SK-N-SH (cell line): ENCODE measurements at regions not wholly inside any gene's neighbourhood (a gene's known extent, or its start where the extent isn't known, plus 50 kb on each side); places are given as distances from the start of the nearest gene placed in this dataset.

Source experiments
- CTCF ChIA-PET: fragments of 300-600, 350-600 bp; formaldehyde crosslinking; extraction: SDS; loops from one replicate; lab custom pipeline; 2021; lab: Yijun Ruan, JAX
- POLR2A ChIA-PET: fragments of 350-600 bp; sonication (Branson Sonifier 250); formaldehyde crosslinking; extraction: SDS; loops from one replicate; lab custom pipeline; 2020; ENCODE audit warnings: antibody characterized with exemption, inconsistent platforms; lab: Yijun Ruan, JAX
- DNase-seq: peaks from one replicate; pipeline ENCODE4 v3.0.0; 2012
- H2AFZ ChIP-seq: fragments of 200-600 bp; sonication (generic); 2 replicates; pipeline ENCODE4 v1.8.1; 2016; ENCODE audit warnings: antibody characterized with exemption, mild to moderate bottlenecking, low read depth
- H3F3A ChIP-seq: fragments of 200-600 bp; sonication (generic); replicated peaks from 2 replicates; pipeline ENCODE3; 2016; ENCODE audit warnings: antibody characterized with exemption, mild to moderate bottlenecking; ENCODE audit not compliant: insufficient read depth
- H3K27ac ChIP-seq, 2 experiments: fragments of 200-500 bp in 1 of 2; fragments of 200-600 bp in 1 of 2; sonication (Bioruptor generic) in 1 of 2; sonication (generic), shearing (Covaris generic) in 1 of 2; 2 replicates each; pipeline versions ENCODE4 v1.5.1 to v1.6.1; 2014 to 2016; ENCODE audit warnings: low read depth in 2 of 2, inconsistent platforms in 1 of 2, low read length in 1 of 2, mild to moderate bottlenecking in 1 of 2, mixed read lengths in 1 of 2
- H3K27me3 ChIP-seq: fragments of 200-600 bp; sonication (generic), shearing (Covaris generic); 2 replicates; pipeline ENCODE4 v1.6.1; 2016; ENCODE audit warnings: mixed run types; ENCODE audit not compliant: insufficient read depth
- H3K36me3 ChIP-seq, 2 experiments: fragments of 200-500 bp in 1 of 2; fragments of 200-600 bp in 1 of 2; sonication (Bioruptor generic) in 1 of 2; sonication (generic) in 1 of 2; replicated peaks in 1 of 2; 2 replicates each; pipeline versions ENCODE3 to v1.5.1; 2014 to 2016; ENCODE audit warnings: low read length in 1 of 2, mild to moderate bottlenecking in 1 of 2; ENCODE audit not compliant: insufficient read depth in 2 of 2, control insufficient read depth in 1 of 2
- H3K4me1 ChIP-seq, 2 experiments: fragments of 200-500 bp in 1 of 2; fragments of 200-600 bp in 1 of 2; sonication (Bioruptor generic) in 1 of 2; sonication (generic), shearing (Covaris generic) in 1 of 2; 2 replicates each; pipeline versions ENCODE4 v1.5.1 to v1.6.1; 2014 to 2016; ENCODE audit warnings: low read depth in 1 of 2, low read length in 1 of 2, mixed run types in 1 of 2; ENCODE audit not compliant: insufficient read depth in 2 of 2, control insufficient read depth in 1 of 2
- H3K4me2 ChIP-seq: fragments of 200-600 bp; sonication (generic), shearing (Covaris generic); 2 replicates; pipeline ENCODE4 v1.6.1; 2017; ENCODE audit warnings: mixed run types
- H3K4me3 ChIP-seq, 2 experiments: fragments of 200-500 bp in 1 of 2; fragments of 200-600 bp in 1 of 2; sonication (Bioruptor generic) in 1 of 2; sonication (generic), shearing (Covaris generic) in 1 of 2; 2 replicates each; pipeline versions ENCODE4 v1.5.1 to v1.8.1; 2014 to 2016; ENCODE audit warnings: low read depth in 2 of 2, inconsistent platforms in 1 of 2, low read length in 1 of 2, mild to moderate bottlenecking in 1 of 2, mixed read lengths in 1 of 2, moderate library complexity in 1 of 2
- H3K79me2 ChIP-seq: fragments of 200-600 bp; sonication (generic); 2 replicates; pipeline ENCODE4 v1.8.1; 2017; ENCODE audit warnings: mild to moderate bottlenecking; ENCODE audit not compliant: insufficient read depth
- H3K9ac ChIP-seq: fragments of 200-600 bp; sonication (generic); 2 replicates; pipeline ENCODE4 v1.6.1; 2017; ENCODE audit warnings: mixed run types
- H3K9me2 ChIP-seq: fragments of 200-600 bp; sonication (generic); 2 replicates; pipeline ENCODE4 v1.6.1; 2017; ENCODE audit warnings: mixed run types
- H3K9me3 ChIP-seq: fragments of 200-600 bp; sonication (generic); 2 replicates; pipeline ENCODE4 v1.6.1; 2017; ENCODE audit warnings: mixed run types, mild to moderate bottlenecking, moderate library complexity
- H4K20me1 ChIP-seq: fragments of 200-600 bp; sonication (generic); 2 replicates; pipeline ENCODE4 v1.6.1; 2017; ENCODE audit warnings: mild to moderate bottlenecking, mixed run types; ENCODE audit not compliant: insufficient read depth
- ELF1 ChIP-seq: IDR thresholded peaks from 2 replicates; pipeline ENCODE4 v1.4.0; 2012
- EP300 ChIP-seq, 2 experiments: IDR thresholded peaks; 2 replicates each; pipeline versions ENCODE4 v1.4.0 to v1.6.1; 2012; ENCODE audit warnings: borderline replicate concordance in 1 of 2, low read depth in 1 of 2, low read length in 1 of 2
- EZH2phosphoT487 ChIP-seq: fragments of 200-600 bp; sonication (generic); IDR thresholded peaks from 2 replicates; pipeline ENCODE4 v1.6.1; 2017; ENCODE audit warnings: low read depth, mixed run types, mild to moderate bottlenecking, antibody characterized with exemption, moderate library complexity, borderline replicate concordance
- GATA2 ChIP-seq: sonication (generic); formaldehyde crosslinking; IDR thresholded peaks from 2 replicates; pipeline ENCODE4 v1.5.0; 2020; ENCODE audit warnings: mild to moderate bottlenecking, missing genetic modification reagents
- JUND ChIP-seq: IDR thresholded peaks from 2 replicates; pipeline ENCODE4 v1.4.0; 2012
- MAX ChIP-seq: IDR thresholded peaks from 2 replicates; pipeline ENCODE4 v1.4.0; 2012; ENCODE audit warnings: low read depth
- NFIC ChIP-seq: IDR thresholded peaks from 2 replicates; pipeline ENCODE4 v1.4.0; 2012; ENCODE audit warnings: borderline replicate concordance
- NRF1 ChIP-seq: IDR thresholded peaks from 2 replicates; pipeline ENCODE4 v1.6.1; 2012; ENCODE audit warnings: low read depth, mild to moderate bottlenecking, low read length
- RAD21 ChIP-seq: IDR thresholded peaks from 2 replicates; pipeline ENCODE4 v1.6.1; 2012; ENCODE audit warnings: mild to moderate bottlenecking, low read length
- RCOR1 ChIP-seq: fragments of 150-350 bp; IDR thresholded peaks from 2 replicates; pipeline ENCODE4 v1.6.1; 2017; ENCODE audit warnings: antibody characterized with exemption, low read length
- RFX5 ChIP-seq: IDR thresholded peaks from 2 replicates; pipeline ENCODE4 v1.6.1; 2012; ENCODE audit warnings: mild to moderate bottlenecking, improper control_type of control experiment, low read length
- SMC3 ChIP-seq: IDR thresholded peaks from 2 replicates; pipeline ENCODE4 v1.6.1; 2012; ENCODE audit warnings: low read depth, low read length, improper control_type of control experiment
- TAF1 ChIP-seq: IDR thresholded peaks from 2 replicates; pipeline ENCODE4 v1.6.1; 2012; ENCODE audit warnings: low read depth, mild to moderate bottlenecking, low read length, moderate library complexity, borderline replicate concordance
- TEAD4 ChIP-seq: IDR thresholded peaks from 2 replicates; pipeline ENCODE4 v1.4.0; 2012; ENCODE audit warnings: mild to moderate bottlenecking, borderline replicate concordance; ENCODE audit not compliant: insufficient read depth
- USF1 ChIP-seq: IDR thresholded peaks from 2 replicates; pipeline ENCODE4 v1.4.0; 2012; ENCODE audit warnings: low read depth, borderline replicate concordance
- USF2 ChIP-seq: fragments of 150-350 bp; IDR thresholded peaks from 2 replicates; pipeline ENCODE4 v1.6.1; 2017; ENCODE audit warnings: antibody characterized with exemption, low read length, low read depth, borderline replicate concordance
- YY1 ChIP-seq: IDR thresholded peaks from 2 replicates; pipeline ENCODE4 v1.4.0; 2012; ENCODE audit warnings: low read depth, mild to moderate bottlenecking
- WGBS: methylation state at CpG from one replicate; pipeline ENCODE4 v1.1.6; 2017; ENCODE audit warnings: low lambda C conversion rate; 5-methylcytosine and 5-hydroxymethylcytosine counted together
- TF ChIP-seq, protein P1 (sequence below): IDR thresholded peaks from 2 replicates; pipeline ENCODE4; 2012
- TF ChIP-seq, protein P2 (sequence below): IDR thresholded peaks from 2 replicates; pipeline ENCODE4 v1.4.0; 2012; ENCODE audit warnings: low read depth, borderline replicate concordance

DNA sequence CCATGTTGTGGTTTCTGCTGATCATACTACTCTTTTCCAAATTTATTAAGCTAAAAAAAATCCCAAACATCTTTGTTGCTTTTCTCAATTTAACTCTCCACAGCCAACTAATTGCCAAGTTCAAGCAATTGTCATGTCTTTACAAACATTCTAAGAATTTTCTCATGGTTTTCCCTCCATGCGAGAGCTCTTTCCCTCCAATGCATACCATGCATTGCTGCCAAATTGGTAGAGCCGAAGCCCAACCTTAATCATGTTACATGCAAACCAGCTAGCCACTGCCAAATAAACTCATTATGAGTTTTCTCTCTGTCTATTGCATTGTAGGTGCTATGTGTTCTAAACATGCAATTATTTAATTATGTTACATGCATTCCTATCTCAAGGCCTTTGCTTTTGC is 123.9 kb downstream of the GC start:
- no peak overlapping the region for H2AFZ ChIP-seq
- ChIA-PET POLR2A (no interaction called here), CTCF (no interaction called here)
- WGBS, result 13% methylated on average over 2 of the region's 2 CpGs
- H3K36me3 ChIP-seq, result no peaks in the 10 kb centered on the region
- no peaks in the 10 kb centered on the region for H3F3A ChIP-seq
- H3K9me3 ChIP-seq, result no peaks in the 10 kb centered on the region
- no peak overlapping the region for H3K4me3 ChIP-seq
- no peaks in the 10 kb centered on the region for H3K4me1 ChIP-seq
- H3K9me2 ChIP-seq, result no peaks in the 10 kb centered on the region
- H3K4me2 ChIP-seq, result no peak overlapping the region
- no peaks in the 10 kb centered on the region for H4K20me1 ChIP-seq
- peaks cover 6% of the 10 kb centered on the region; the same call in 1 of the 2 replicates for H3K27me3 ChIP-seq
- no peaks in the 10 kb centered on the region for H3K79me2 ChIP-seq
- H3K9ac ChIP-seq, result no peak overlapping the region
- no peak for DNase-seq
- no peak for TF ChIP-seq RAD21
- no peak for TF ChIP-seq ELF1
- TF ChIP-seq TAF1, result no peak
- TF ChIP-seq USF1, result no peak
- TF ChIP-seq MAX, result no peak
- no peak for TF ChIP-seq USF2
- no peak overlapping the region for H3K27ac ChIP-seq

DNA sequence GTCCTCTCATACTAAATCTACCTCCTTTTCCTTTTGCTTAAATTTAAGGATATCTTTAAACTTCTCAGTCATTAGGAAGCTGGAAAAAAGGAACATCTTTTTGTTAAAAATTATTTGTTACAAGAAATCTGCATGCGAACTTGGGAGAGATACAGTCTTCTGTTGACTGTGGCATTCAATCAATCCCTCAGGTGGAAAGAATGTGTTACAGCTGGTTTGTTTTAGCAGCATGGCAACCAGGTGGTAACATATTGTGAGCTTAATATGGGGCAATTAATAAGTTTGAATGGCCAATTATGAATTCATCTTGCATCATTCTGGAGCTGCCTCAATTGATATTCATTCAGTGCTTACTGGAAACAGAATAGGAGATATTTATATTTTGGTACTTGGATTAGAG is 135.0 kb downstream of the GC start:
- no peaks in the 10 kb centered on the region for H3K9me2 ChIP-seq
- TF ChIP-seq RCOR1 (no peak), EZH2phosphoT487 (no peak), NRF1 (no peak), USF1 (no peak), SMC3 (no peak), JUND (no peak), GATA2 (CRISPR knock-in tag) (no peak), EP300 (IDR thresholded peaks at IDR 0.05; ENCODE audit: borderline replicate concordance in 1 of 2, low read depth in 1 of 2, low read length in 1 of 2) (no peak), YY1 (no peak), TEAD4 (no peak), RFX5 (no peak), NFIC (no peak), MAX (no peak)
- TF ChIP-seq, protein P1, sequence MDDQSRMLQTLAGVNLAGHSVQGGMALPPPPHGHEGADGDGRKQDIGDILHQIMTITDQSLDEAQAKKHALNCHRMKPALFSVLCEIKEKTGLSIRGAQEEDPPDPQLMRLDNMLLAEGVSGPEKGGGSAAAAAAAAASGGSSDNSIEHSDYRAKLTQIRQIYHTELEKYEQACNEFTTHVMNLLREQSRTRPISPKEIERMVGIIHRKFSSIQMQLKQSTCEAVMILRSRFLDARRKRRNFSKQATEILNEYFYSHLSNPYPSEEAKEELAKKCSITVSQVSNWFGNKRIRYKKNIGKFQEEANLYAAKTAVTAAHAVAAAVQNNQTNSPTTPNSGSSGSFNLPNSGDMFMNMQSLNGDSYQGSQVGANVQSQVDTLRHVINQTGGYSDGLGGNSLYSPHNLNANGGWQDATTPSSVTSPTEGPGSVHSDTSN, result no peak
- TF ChIP-seq, protein P2, sequence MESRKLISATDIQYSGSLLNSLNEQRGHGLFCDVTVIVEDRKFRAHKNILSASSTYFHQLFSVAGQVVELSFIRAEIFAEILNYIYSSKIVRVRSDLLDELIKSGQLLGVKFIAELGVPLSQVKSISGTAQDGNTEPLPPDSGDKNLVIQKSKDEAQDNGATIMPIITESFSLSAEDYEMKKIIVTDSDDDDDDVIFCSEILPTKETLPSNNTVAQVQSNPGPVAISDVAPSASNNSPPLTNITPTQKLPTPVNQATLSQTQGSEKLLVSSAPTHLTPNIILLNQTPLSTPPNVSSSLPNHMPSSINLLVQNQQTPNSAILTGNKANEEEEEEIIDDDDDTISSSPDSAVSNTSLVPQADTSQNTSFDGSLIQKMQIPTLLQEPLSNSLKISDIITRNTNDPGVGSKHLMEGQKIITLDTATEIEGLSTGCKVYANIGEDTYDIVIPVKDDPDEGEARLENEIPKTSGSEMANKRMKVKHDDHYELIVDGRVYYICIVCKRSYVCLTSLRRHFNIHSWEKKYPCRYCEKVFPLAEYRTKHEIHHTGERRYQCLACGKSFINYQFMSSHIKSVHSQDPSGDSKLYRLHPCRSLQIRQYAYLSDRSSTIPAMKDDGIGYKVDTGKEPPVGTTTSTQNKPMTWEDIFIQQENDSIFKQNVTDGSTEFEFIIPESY, result no peak
- no peak overlapping the region for H3K9ac ChIP-seq
- ChIA-PET POLR2A (no interaction called here), CTCF (no interaction called here)
- DNase-seq, result no peak
- no peaks in the 10 kb centered on the region for H3F3A ChIP-seq
- H3K79me2 ChIP-seq, result no peaks in the 10 kb centered on the region
- no peak overlapping the region for H3K4me3 ChIP-seq
- H4K20me1 ChIP-seq, result no peaks in the 10 kb centered on the region
- no peak overlapping the region for H3K4me2 ChIP-seq
- H3K27me3 ChIP-seq, result no peaks in the 10 kb centered on the region
- no peak overlapping the region for H2AFZ ChIP-seq
- H3K36me3 ChIP-seq, result no peaks in the 10 kb centered on the region
- no peaks in the 10 kb centered on the region for H3K9me3 ChIP-seq
- no peaks in the 10 kb centered on the region for H3K4me1 ChIP-seq
- WGBS, result 11% methylated on average over 1 of the region's 1 CpG
- H3K27ac ChIP-seq, result no peak overlapping the region
